22Rv1 (cell line): ENCODE measurements at regions not wholly inside any gene's neighbourhood (a gene's known extent, or its start where the extent isn't known, plus 50 kb on each side); places are given as distances from the start of the nearest gene placed in this dataset.

ENCODE experiments used
- ZFX ChIP-seq: fragments of 450-650 bp; IDR thresholded peaks from 2 replicates; pipeline ENCODE4 v1.6.1; 2017; ENCODE audit warnings: antibody characterized with exemption, borderline replicate concordance
- TF ChIP-seq, protein P1 (sequence below): fragments of 450-650 bp; IDR thresholded peaks from 2 replicates; pipeline ENCODE4 v1.5.1; 2017; ENCODE audit warnings: mild to moderate bottlenecking

DNA sequence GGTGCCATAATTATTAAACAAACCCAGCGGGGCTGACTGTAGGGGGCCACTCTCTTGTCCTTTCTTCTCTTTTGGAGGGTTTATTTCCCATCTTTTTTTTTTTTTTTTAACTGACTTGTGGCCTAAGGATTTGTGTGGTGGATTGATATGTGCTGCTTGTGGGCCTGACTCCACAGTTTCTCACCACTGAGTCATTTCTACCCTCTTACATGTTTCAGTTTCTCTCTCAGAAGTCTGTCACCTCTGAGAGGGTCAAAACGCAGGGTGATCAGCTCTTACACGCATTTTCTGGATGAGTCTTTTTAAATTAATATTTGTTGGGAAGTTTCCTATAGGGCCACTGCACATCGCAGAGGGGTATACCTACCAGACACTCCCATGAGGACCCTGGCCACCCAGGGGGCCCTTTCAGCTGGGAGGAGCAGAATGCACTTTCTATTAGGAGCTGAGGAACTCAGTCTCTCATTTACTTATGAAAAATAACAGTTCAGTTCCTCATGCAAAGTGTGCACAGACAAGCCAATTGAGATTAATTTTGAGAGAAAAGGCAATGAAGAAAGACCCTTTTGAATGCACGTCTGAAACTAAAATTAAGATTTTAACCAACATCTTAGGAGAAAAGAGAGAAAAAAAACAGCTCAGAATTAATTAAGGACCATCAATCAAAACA, 407.9 kb downstream of the TECRL start:
- TF ChIP-seq, protein P1, sequence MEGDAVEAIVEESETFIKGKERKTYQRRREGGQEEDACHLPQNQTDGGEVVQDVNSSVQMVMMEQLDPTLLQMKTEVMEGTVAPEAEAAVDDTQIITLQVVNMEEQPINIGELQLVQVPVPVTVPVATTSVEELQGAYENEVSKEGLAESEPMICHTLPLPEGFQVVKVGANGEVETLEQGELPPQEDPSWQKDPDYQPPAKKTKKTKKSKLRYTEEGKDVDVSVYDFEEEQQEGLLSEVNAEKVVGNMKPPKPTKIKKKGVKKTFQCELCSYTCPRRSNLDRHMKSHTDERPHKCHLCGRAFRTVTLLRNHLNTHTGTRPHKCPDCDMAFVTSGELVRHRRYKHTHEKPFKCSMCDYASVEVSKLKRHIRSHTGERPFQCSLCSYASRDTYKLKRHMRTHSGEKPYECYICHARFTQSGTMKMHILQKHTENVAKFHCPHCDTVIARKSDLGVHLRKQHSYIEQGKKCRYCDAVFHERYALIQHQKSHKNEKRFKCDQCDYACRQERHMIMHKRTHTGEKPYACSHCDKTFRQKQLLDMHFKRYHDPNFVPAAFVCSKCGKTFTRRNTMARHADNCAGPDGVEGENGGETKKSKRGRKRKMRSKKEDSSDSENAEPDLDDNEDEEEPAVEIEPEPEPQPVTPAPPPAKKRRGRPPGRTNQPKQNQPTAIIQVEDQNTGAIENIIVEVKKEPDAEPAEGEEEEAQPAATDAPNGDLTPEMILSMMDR = no peak
- no peak for TF ChIP-seq ZFX
